HG03575 (cell line): ENCODE measurements at regions not wholly inside any gene's neighbourhood (a gene's known extent, or its start where the extent isn't known, plus 50 kb on each side); places are given as distances from the start of the nearest gene placed in this dataset.
"Not testable (repeated sequence)": the region's sequence is repeated elsewhere in the genome, so short reads cannot be mapped to it uniquely, and the experiment has no call there.

Source experiments
- ATAC-seq: cut with Tn5 transposase; IDR thresholded peaks from one replicate; pipeline ENCODE4 v1.9.1; 2021; ENCODE audit not compliant: unreplicated experiment, insufficient number of reproducible peaks, low FRiP score; ENCODE audit errors: extremely low read depth

DNA sequence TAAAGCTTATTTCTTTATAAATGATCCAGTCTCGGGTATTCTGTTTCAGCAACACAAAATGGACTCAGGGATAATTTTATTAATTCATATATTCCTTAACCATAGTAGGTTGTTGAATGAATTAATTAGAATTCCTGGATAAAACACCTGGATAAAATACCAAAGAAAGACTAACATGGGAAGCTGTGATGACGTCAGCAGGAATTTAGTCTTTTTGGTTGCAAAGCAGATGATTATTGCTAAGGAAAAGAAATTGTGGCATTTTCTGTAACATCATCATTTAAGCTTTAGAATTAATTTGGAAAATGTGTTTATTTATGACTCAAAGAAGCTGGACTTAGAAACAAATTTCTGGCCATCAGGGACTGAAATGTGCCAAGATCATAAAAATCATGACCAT, 228.3 kb upstream of the ZBTB20 start:
- ATAC-seq: no peak

DNA sequence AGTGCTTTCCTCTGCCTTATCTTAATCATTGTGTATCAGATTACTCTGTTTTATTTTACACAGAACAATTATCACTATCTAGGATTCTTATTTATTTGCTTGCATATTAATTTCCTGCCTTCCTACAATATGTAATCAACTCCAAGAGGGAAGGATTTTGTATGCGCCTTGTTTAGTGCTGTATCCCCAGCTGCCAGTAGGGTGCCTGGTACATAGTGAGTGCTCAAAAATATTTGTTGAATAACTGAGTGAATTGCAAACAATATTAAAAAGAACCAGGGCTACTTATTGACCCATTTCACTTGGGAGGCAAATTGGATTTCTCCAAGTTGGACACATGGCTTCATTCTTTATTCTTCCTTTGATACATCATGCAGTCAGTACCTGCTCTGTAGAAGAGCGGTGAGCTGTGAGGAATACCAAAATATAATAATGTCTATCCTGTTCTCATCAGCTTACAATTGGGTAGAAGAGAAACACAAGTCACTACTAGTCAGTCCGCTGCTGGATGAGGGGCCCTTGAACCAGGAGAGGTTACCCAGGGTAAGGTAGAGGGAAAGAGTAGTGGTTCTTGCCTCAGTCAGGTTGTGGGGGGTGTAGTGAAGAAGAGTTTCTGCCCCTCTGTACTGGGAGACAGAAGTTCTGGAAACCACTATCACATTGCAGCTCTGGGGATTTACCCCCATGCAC, 233.9 kb upstream of the ZBTB20 start:
- no peak for ATAC-seq

DNA sequence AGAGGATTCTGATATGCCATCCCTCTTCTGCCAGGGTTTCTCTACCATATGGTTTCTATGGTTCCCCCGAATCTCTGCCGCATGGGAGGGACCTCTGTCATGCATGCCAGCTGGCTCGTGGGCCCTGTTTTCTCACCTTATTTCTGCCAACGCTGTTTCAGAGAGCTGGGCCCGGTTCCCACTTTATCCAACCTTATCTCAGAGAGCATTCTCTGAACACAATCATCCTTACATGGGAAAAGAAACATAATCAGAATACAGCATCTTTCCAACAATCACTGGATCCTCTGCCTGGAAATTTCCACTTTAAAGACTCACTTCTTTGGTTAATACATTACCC, 234.5 kb upstream of the ZBTB20 start:
- ATAC-seq: no peak

DNA sequence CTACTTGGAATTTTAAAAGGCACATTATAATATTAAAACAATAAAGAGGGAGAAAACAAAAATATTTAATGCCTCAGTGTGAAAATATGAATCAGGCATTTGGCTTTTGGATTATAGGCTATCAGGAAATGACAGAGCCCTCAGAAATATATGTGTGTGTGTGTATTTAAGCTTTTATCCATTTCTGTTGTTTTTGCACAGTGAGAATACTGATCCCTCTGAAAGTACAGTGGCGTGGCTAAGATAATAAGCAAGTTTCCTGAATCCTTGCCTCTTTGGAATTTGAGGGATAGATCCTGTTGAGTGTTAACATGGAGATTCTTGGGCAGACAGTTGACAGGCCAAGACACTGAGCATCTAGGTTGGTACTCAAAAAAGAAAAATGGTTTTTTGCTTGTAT, 234.8 kb upstream of the ZBTB20 start:
- no peak for ATAC-seq

DNA sequence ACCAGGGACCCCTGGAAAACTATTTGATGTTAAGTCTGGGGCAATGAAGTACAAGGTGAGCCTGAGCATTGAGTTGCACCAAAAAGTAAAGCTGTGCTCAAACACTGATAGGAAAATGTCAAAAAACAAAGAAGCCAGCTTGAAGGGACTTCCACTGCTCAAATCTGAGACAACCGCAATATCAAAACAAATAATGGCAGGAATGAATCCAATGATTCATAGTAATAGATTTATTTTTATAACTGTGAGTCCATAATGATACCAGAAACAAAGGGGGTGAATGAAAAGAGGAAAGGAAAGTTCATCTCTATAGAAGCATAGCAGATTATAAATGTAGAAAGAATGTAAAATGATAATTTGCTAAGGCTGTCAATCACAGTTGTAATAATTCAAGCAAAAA, 237.3 kb upstream of the ZBTB20 start:
- ATAC-seq: no peak

DNA sequence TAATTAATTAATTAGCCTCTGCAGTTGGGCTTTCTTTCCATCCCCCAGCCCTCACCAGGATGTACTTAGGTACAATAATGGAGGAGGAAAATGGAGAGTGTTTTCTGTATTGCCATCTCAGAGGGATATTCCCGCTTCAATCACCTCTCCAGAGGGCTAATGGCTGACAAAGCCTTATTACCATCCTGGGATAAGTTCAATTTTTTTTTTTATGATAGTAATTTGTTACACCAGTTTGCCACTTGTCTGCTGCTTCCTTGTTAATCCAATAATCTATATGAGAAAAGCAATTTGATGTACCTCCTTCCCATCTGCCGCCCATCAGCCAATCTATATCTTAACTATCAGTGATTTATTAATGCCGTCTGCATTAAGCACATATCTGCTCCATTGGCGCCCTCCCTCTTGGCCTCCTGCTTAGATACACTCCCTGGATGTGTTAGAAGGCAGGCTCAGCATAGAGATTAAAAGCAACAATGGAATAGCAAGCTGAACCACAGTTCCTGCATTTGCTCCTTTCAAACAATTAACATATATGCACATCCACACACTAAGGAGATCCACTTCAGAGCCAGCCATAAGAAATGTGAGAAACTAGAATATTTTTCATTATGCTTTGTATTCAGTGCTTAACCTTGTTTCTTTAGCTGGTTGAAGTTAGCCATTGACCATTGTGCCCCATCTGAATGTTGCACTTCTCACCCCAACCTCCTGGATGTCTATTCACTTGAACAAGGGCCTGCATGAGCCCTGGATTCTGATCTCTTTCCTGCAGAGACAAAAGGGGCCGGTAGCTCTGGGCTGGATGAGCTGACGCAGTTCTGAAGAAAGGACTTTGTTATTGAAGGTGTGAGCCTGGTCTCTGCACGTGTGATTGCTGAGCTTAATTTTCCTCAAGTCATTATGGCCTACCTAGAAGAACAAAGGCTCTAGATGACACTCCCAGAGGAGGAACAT, 237.3 kb upstream of the GAP43 start:
- no peak for ATAC-seq

DNA sequence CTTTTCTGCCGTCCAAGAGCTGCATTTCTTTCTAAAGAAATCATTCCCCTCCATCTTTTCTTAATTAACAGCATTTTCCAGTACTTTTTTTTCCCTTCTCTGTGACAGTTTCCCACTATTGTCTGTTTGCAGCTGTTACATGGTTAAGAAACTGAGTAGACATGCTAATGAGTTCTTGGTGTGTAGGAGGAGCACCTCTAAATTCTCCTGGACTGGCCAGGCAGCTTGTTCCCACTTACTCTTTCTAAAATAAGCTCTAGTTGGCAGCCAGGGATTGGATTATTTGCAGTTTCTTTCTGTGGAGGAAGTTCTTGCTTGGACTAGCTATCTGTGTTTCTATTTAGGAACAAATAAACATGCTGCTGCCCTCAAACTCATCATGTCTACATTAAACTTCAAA, 235.1 kb upstream of the GAP43 start:
- ATAC-seq: no peak

DNA sequence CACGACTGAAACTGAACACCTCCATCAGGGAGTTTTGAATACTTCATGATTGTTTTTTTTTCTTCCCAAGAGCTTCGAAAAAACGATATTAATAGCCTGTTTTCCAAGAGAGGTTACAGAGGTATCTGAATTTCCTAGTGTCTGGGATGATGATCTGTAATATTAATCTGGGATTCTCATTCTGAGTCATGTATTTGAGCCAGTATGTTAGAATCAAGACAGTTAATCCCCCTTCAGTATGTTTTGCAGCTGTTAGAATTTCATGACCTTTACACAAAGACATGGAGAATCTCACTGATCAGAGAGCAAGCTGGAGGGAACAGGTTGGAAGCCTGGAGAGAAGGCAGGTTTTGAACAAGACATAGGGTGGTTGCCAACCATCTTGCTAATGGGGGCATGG, 234.5 kb upstream of the GAP43 start:
- ATAC-seq: no peak

DNA sequence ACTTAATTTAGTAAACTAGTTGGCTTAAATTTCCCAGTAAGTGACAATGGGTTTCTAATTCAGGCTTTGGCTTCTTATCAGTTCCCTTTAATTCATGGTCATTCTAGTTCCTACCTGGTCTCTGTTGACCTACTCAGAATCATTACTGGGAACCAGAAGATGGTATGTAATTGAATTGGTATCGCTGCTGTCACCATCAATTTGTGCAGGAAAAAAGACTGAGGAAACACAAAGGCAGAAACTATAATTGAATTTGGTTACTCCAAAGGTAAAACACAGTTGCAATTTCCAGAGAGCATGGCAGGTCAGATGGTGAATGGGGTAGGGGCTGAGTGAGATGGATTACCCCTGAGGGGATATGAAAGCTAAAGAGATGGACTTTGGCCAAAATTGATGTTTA, 226.5 kb upstream of the GAP43 start:
- no peak for ATAC-seq

DNA sequence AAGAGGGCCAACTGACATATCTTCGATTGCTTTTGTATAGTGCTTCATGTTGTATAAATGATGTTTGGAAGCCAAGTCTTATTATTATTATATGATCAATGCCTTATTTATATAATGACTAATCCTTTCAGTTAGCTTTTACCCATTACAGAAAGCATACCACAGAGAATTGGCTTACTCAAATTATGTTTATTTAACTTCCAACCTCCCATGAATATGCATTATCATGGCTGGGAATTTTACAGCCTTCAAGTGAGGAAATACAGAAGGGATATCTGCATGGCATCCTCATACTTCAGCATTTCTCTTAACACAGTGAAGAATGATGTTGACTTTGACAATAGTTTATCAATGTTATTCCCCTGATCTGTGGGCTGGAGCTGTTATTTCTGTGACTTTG, 225.9 kb upstream of the GAP43 start:
- no peak for ATAC-seq

DNA sequence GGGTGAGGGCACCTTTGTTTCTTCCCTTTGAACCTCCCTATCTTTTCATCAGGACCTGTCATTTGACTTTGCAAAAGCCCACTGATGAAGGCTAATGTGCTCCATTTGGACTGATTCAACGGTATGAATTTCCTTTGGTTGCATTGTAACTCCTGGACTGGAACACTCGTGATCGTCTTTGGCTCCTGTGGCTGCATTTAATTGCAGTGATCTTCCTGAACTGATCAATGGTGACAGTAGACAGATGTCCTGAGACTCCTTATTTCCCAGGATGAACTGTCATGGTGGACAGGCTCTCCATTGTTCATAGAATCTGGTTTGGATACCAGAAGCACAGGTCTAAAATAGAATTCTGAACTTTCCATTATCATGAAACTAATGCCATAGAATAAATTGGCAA, 224.8 kb upstream of the GAP43 start:
- ATAC-seq: no peak

DNA sequence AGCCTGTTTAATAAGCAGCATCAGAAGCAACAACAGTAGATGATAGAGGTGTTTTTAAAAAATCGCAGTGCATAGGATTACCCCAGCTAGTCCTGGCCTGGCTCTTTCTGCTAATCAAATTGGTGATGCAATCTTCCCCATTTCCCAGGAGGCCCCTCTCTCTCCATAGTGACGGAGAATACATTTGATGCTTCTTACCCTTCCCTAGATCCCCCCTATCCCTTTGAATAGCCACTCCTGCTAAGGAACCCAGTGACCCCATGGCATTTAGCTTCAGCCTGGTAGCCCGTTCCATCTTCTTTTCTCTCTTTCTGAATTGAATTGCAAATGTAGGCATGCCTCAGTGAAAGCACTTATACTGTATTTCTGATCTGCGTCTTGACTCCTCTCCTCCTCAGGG, 223.6 kb upstream of the GAP43 start:
- no peak for ATAC-seq

DNA sequence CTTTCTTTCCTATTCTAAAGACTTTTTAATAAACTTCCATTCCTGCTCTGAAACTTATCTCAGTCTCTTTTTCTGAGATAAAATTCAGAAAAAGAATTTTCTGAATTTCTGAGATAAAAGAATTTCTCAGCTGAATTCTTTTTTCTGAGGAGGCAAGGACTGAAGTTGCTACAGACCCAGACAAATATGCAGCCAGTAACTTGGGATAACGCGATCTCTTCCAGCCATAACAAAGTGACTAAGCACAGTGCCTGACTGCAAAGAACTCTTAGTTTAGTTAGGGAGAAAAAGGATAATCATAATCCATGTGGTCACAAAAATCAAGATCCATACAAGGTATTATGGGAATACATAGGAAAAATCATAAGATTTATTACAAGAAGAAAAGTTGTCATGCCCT, 222.0 kb upstream of the GAP43 start:
- no peak for ATAC-seq

DNA sequence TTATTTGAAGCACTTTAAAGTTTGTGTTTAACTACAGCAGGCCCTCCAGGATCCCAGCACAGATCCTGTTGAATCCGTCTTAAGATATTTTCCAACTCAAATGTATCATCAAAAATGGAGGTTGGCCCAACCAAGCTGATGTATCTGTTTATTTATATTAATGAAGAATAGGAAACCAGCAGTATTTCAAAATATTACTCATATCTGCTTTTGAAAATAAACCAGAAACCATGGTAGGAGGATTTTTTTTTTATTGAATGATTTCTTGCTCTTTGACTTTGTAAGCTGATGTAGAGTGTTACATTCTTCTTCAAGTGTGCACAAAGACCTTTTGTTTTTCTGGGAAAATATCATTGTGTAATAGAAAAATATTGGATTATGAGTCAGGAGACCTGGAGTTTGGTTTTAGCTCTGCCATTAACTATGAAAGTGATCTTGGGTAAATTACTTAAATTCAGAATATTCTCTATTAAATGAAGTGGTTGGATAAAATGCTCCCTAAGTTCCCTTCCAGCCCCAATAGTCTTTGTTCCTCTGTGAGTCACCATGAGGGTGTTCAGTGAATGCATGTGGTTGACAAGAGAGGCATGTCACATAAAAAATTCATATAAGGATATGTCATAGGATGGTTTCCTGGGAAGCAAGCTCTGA, 221.3 kb upstream of the GAP43 start:
- ATAC-seq: no peak

DNA sequence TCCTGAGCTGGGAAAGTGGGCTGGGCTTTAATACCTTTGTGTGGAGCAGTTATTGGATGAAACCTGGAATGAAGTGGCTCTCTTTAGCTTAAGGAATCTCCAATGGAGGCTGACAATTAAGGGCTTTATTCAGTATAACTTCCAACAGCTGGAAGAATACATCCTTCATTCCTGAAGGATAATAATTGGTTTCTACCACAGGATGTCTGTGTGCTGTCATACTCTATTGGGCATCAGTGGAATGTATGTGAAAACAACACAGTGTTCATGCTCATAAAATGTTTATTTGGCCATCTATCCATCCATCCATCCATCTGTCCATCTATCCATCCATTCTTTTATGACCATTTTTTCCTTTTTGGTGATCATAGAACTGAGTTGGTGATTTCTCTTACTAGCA, 220.7 kb upstream of the GAP43 start:
- no peak for ATAC-seq

DNA sequence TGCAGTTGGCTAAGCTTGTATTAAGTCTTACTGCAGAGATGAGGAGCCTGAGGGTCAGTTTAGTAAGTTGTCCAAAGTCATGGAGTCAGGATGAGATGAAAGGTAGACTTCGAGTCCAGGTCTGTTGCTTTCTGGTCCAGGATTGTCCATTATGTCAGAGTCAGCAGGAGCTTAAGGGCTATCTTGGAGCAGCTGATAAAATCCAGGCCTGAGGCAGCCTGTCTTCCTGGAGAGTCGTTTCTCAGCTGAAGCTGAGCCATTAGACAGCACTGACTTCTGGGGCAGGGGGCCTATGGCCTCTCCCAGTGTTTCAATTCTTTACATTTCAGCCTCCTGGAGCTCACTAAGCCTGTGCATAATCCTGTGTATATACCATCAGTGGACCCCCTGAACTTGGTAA, 219.5 kb upstream of the GAP43 start:
- no peak for ATAC-seq

DNA sequence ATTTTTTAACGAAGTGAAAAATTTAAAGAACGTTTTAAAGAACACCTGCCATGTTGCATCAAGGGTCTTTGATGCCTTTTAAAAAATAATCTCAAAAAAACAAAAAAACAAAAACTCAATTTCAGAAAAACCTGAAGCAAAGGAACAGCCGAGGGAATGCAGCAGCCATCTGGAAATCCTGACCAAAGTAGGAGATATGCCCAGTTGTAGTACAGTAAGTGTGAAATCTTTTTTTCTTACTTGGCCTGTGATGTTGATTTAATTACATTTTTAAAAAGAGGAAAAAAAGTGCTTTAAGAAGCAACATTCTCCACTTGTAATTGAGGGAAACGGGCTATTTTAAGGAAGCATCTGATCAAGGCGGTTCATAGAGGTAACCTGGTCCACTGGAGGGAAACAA, 213.7 kb upstream of the GAP43 start:
- ATAC-seq: no peak

DNA sequence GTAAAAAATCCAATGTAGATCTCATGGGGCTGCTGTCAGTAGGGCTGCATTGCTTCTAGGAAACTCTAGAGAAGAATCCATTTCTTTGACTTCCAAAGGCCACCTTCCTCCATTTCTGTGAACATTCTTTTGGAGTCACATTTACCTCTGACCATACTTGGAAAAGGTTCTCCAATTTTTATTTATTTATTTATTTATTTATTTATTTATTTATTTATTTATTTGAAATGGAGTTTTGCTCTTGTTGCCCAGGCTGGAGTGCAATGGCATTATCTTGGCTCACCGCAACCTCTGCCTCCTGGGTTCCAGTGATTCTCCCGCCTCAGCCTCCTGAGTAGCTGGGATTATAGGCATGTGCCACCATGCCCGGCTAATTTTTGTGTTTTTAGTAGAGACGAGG, 208.7 kb upstream of the GAP43 start:
- ATAC-seq: not testable (repeated sequence)

DNA sequence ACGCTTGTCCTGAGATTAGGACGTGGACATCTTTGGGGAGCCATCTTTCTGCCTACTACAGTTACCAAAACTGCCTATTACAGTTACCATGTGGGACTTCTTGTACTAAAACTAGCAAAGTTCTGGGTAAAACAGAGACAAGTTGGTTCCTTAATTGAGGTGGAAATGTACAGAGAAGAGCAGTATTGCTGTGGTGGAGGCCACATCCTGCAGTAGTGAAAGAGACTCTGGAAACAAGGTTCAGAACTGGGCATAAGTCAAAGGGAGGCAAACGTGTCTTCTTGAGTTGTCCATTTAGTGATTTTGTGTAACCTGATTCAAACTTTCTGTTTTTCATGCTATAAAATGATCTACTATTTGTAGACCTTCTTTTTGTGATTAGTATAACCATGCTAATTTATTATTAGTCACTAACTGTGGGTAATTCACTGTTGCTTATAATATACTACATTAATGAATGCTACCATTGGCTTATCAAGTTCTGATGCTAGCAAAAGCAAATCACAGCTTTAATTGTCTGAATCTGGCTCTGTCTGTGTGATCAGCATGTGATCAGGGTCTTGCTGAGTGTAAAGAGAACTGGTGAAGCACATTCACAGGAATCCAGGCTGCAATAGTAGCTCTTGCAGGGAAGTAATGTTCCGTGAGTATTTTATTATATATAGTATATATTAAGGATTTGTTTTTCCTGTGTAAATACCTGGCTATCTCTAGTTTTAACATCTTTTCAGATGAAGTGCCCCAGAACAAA, 207.9 kb upstream of the GAP43 start:
- ATAC-seq: no peak
